HL-60 (cell line): ENCODE measurements at regions not wholly inside any gene's neighbourhood (a gene's known extent, or its start where the extent isn't known, plus 50 kb on each side); places are given as distances from the start of the nearest gene placed in this dataset.

Experiments
- DNase-seq, 2 experiments: peaks; one replicate each; pipeline ENCODE4 v3.0.0-alpha.2; 2010 to 2020; ENCODE audit warnings: low read depth in 1 of 2, low spot score in 1 of 2
- H3K27ac ChIP-seq: fragments of 250-450 bp; sonication (Bioruptor Pico); replicated peaks from 2 replicates; pipeline ENCODE4 v1.5.1; 2020; ENCODE audit warnings: mild to moderate bottlenecking, moderate library complexity
- H3K27me3 ChIP-seq: fragments of 250-450 bp; sonication (Bioruptor Pico); 2 replicates; pipeline ENCODE4 v1.5.1; 2021; ENCODE audit warnings: mild to moderate bottlenecking, moderate library complexity; ENCODE audit not compliant: insufficient read depth, poor library complexity, severe bottlenecking
- H3K4me3 ChIP-seq: replicated peaks from 2 replicates; pipeline ENCODE4 v1.5.1; 2011; ENCODE audit warnings: mild to moderate bottlenecking, control low read depth, low read length; ENCODE audit not compliant: insufficient read depth
- GABPA ChIP-seq: IDR thresholded peaks from 2 replicates; pipeline ENCODE4 v1.6.1; 2012; ENCODE audit warnings: low read depth
- POLR2AphosphoS5 ChIP-seq: IDR thresholded peaks from 2 replicates; pipeline ENCODE4 v1.6.1; 2012; ENCODE audit warnings: low read depth
- SPI1 ChIP-seq: IDR thresholded peaks from 2 replicates; pipeline ENCODE4 v1.6.1; 2012; ENCODE audit warnings: low read depth, mild to moderate bottlenecking, borderline replicate concordance
- TF ChIP-seq, protein P1 (sequence below): IDR thresholded peaks from one replicate; pipeline ENCODE4 v1.5.1; 2011; ENCODE audit warnings: low read length, control low read depth, inconsistent platforms; ENCODE audit not compliant: insufficient read depth
- TF ChIP-seq, protein P2 (sequence below): IDR thresholded peaks from 2 replicates; pipeline ENCODE4 v1.6.1; 2012; ENCODE audit warnings: low read depth; ENCODE audit not compliant: insufficient replicate concordance

GRCh38 chr18:24983566-24984139, 368.3 kb downstream of the ZNF521 start:
- Histone ChIP-seq H3K4me3 (no peak overlapping the region), H3K27me3 (no peaks in the 10 kb centered on the region), H3K27ac (no peak overlapping the region)
- no peak for DNase-seq
- TF ChIP-seq POLR2AphosphoS5 (no peak), SPI1 (no peak)

DNA sequence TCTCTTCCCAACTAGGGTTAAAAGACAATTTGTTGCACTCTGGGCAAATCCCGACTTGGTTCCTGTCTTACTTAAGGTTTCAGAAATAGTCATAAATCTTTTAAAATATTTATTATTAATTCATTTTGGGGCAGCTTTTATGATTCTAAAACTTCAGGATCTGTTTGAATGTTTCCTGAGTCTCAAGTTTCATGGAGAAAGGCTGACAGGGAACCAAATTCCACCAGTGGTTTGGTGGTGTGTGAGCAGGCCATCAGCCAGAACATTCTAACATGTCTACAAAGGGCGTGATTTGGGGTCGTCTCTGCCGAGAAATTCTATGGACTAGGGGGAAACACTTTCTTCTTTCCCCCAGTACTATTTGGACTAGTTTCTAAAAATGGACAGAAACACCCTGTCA, 366.4 kb downstream of the ZNF521 start:
- DNase-seq, result no peak
- H3K27ac ChIP-seq, result no peak overlapping the region
- TF ChIP-seq, protein P1, sequence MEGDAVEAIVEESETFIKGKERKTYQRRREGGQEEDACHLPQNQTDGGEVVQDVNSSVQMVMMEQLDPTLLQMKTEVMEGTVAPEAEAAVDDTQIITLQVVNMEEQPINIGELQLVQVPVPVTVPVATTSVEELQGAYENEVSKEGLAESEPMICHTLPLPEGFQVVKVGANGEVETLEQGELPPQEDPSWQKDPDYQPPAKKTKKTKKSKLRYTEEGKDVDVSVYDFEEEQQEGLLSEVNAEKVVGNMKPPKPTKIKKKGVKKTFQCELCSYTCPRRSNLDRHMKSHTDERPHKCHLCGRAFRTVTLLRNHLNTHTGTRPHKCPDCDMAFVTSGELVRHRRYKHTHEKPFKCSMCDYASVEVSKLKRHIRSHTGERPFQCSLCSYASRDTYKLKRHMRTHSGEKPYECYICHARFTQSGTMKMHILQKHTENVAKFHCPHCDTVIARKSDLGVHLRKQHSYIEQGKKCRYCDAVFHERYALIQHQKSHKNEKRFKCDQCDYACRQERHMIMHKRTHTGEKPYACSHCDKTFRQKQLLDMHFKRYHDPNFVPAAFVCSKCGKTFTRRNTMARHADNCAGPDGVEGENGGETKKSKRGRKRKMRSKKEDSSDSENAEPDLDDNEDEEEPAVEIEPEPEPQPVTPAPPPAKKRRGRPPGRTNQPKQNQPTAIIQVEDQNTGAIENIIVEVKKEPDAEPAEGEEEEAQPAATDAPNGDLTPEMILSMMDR, result no peak
- no peak for TF ChIP-seq GABPA
- TF ChIP-seq, protein P2, sequence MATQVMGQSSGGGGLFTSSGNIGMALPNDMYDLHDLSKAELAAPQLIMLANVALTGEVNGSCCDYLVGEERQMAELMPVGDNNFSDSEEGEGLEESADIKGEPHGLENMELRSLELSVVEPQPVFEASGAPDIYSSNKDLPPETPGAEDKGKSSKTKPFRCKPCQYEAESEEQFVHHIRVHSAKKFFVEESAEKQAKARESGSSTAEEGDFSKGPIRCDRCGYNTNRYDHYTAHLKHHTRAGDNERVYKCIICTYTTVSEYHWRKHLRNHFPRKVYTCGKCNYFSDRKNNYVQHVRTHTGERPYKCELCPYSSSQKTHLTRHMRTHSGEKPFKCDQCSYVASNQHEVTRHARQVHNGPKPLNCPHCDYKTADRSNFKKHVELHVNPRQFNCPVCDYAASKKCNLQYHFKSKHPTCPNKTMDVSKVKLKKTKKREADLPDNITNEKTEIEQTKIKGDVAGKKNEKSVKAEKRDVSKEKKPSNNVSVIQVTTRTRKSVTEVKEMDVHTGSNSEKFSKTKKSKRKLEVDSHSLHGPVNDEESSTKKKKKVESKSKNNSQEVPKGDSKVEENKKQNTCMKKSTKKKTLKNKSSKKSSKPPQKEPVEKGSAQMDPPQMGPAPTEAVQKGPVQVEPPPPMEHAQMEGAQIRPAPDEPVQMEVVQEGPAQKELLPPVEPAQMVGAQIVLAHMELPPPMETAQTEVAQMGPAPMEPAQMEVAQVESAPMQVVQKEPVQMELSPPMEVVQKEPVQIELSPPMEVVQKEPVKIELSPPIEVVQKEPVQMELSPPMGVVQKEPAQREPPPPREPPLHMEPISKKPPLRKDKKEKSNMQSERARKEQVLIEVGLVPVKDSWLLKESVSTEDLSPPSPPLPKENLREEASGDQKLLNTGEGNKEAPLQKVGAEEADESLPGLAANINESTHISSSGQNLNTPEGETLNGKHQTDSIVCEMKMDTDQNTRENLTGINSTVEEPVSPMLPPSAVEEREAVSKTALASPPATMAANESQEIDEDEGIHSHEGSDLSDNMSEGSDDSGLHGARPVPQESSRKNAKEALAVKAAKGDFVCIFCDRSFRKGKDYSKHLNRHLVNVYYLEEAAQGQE, result no peak
- no peak for TF ChIP-seq SPI1
- TF ChIP-seq POLR2AphosphoS5, result no peak
- no peak overlapping the region for H3K4me3 ChIP-seq
- H3K27me3 ChIP-seq, result no peaks in the 10 kb centered on the region

- DNase-seq, result no peak
- no peak overlapping the region for H3K27ac ChIP-seq
- no peaks in the 10 kb centered on the region for H3K27me3 ChIP-seq
- H3K4me3 ChIP-seq, result no peak overlapping the region
- TF ChIP-seq, protein P1, result no peak
Observed at GRCh38 chr18:24986666-24987302, 365.2 kb downstream of the ZNF521 start.

DNA sequence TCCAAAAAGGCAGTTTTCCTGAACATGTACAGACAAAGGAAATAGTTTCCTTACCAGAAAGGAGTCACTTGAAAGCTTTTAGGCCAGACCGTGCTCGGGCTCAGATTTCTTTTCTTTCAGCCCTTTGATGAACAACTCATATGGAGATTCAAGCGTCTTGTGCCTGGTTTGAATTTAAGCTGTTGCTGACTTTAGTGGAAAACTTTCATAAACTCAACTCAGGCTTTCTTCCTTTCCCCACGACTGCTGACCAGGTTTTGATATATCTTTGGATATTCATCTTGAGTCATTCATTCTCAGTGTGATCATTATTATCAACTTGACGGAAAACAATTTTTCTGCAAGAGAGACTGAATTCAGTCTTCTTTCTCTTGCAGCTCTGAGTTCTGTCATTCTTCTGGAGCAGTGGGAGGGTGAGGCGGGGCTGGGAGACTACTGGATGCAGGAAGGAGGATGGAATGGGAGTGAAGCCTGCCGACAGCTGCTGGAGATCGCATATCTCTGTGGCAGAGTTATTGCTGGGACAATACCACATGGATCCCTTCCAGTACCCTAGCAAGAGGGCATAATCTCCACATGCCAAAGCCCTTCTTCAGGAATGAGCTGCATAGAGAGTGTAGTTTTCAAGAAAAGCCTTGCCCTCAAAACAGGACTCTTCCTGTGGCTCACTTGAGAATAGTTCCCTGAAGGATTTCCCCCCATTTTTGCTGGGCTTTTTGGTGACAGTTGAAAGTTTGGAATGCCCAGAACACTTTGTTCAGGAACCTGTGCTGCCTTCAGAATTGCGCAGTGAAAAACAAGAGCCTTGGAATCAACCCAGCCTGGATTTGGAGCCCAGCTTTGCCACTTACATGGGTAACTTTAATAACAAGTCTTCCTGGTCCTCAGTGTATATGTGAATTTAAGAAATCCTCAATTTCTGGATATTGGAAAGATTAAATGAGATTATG, 364.4 kb downstream of the ZNF521 start:
- Histone ChIP-seq H3K27me3 (no peaks in the 10 kb centered on the region), H3K27ac (no peak overlapping the region), H3K4me3 (no peak overlapping the region)
- TF ChIP-seq, protein P2, result no peak
- TF ChIP-seq SPI1 (no peak), POLR2AphosphoS5 (no peak), GABPA (no peak)
- TF ChIP-seq, protein P1, result no peak
- DNase-seq, result no peak
